K562 (cell line): ENCODE measurements at regions not wholly inside any gene's neighbourhood (a gene's known extent, or its start where the extent isn't known, plus 50 kb on each side); places are given as distances from the start of the nearest gene placed in this dataset.

Experiments used
- ATAC-seq: fragments of 200-7000 bp; cut with Tn5 transposase; 3 replicates; pipeline ENCODE4 v1.9.1; 2020; ENCODE audit warnings: moderate library complexity
- BruUV-seq: library from RNA; stranded (reverse); fragments of 400-500 nt; replicated peaks from 2 replicates; lab custom pipeline; 2021; lab: Mats Ljungman, UMichigan
- CTCF ChIA-PET: fragments of 300-600 bp; formaldehyde crosslinking; extraction: SDS; loops from one replicate; lab custom pipeline; 2021; ENCODE audit warnings: low intra/inter-chr PET ratio; lab: Yijun Ruan, JAX
- POLR2A ChIA-PET: fragments of 300-600, 350-650 bp; sonication (Branson Sonifier 250); formaldehyde crosslinking; extraction: SDS; loops from one replicate; lab custom pipeline; 2021; ENCODE audit warnings: antibody characterized with exemption, inconsistent platforms; lab: Yijun Ruan, JAX
- DNase-seq, 4 experiments: peaks; one replicate each; pipeline versions ENCODE4 v3.0.0 to v3.0.0-alpha.2; 2011 to 2018; ENCODE audit warnings: low spot score in 3 of 4, mixed read lengths in 3 of 4; ENCODE audit errors: extremely low read depth in 1 of 4
- FAIRE-seq: peaks from 2 replicates; lab custom pipeline; 2011; peaks lifted over from hg19 to GRCh38; lab: Jason Lieb, UNC
- H2AFZ ChIP-seq: 2 replicates; pipeline ENCODE4 v1.6.0; 2011; ENCODE audit warnings: low read depth, low read length, control low read depth, inconsistent platforms
- H3K27ac ChIP-seq: fragments of 200-600 bp; 3 replicates; pipeline ENCODE4 v1.8.0; 2011; ENCODE audit warnings: low read depth, mild to moderate bottlenecking, control low read depth, inconsistent platforms, low read length, moderate library complexity, mixed read lengths; ENCODE audit errors: extremely low read depth
- H3K27me3 ChIP-seq, 2 experiments: fragments of 300-600 bp in 1 of 2; 2 replicates in 1 of 2; 3 replicates in 1 of 2; pipeline versions ENCODE4 v1.6.0 to v1.8.0; 2011; ENCODE audit warnings: inconsistent platforms in 2 of 2, low read length in 2 of 2, mild to moderate bottlenecking in 1 of 2, mixed read lengths in 1 of 2, moderate library complexity in 1 of 2; ENCODE audit not compliant: control insufficient read depth in 2 of 2, insufficient read depth in 2 of 2
- H3K36me3 ChIP-seq: fragments of 300-600 bp; 3 replicates; pipeline ENCODE4 v1.8.0; 2011; ENCODE audit warnings: mild to moderate bottlenecking, low read length, inconsistent platforms; ENCODE audit not compliant: control insufficient read depth, insufficient read depth
- H3K4me1 ChIP-seq, 2 experiments: fragments of 200-600 bp in 1 of 2; replicated peaks in 1 of 2; 2 replicates in 1 of 2; 3 replicates in 1 of 2; pipeline versions ENCODE4 v1.5.1 to v1.8.0; 2011; ENCODE audit warnings: inconsistent platforms in 2 of 2, low read length in 2 of 2, mild to moderate bottlenecking in 1 of 2, mixed read lengths in 1 of 2, moderate library complexity in 1 of 2; ENCODE audit not compliant: control insufficient read depth in 2 of 2, insufficient read depth in 2 of 2
- H3K4me2 ChIP-seq: 2 replicates; pipeline ENCODE4 v1.6.1; 2011; ENCODE audit warnings: low read length, control low read depth, inconsistent platforms, mixed read lengths; ENCODE audit not compliant: insufficient read depth
- H3K4me3 ChIP-seq: fragments of 200-600 bp; sonication (generic), shearing (Covaris generic); 2 replicates; pipeline ENCODE4 v1.5.1; 2016; ENCODE audit warnings: control low read depth, inconsistent platforms
- H3K79me2 ChIP-seq: fragments of 200-600 bp; 3 replicates; pipeline ENCODE4 v1.8.0; 2011; ENCODE audit warnings: low read length, inconsistent platforms; ENCODE audit not compliant: control insufficient read depth, insufficient read depth
- H3K9ac ChIP-seq, 2 experiments: 2 replicates each; pipeline versions ENCODE4 v1.6.0 to v1.6.1; 2011; ENCODE audit warnings: low read depth in 2 of 2, low read length in 2 of 2, control low read depth in 1 of 2, inconsistent platforms in 1 of 2, mild to moderate bottlenecking in 1 of 2, mixed read lengths in 1 of 2; ENCODE audit not compliant: insufficient read depth in 1 of 2
- H3K9me1 ChIP-seq: one replicate; pipeline ENCODE4 v1.6.0; 2011; ENCODE audit warnings: inconsistent platforms, mild to moderate bottlenecking, low read length, moderate library complexity; ENCODE audit not compliant: control insufficient read depth, insufficient read depth
- H3K9me3 ChIP-seq: replicated peaks from 2 replicates; pipeline ENCODE4 v1.5.1; 2011; ENCODE audit warnings: low read depth, low read length, inconsistent platforms; ENCODE audit not compliant: control insufficient read depth, insufficient read depth
- H4K20me1 ChIP-seq: replicated peaks from 2 replicates; pipeline ENCODE4 v1.6.1; 2011; ENCODE audit warnings: low read length, inconsistent platforms, mixed read lengths; ENCODE audit not compliant: control insufficient read depth, insufficient read depth
- BRCA1 ChIP-seq, 2 experiments: fragments of 450-650 bp in 1 of 2; sonication (generic) in 1 of 2; formaldehyde crosslinking in 1 of 2; IDR thresholded peaks; 2 replicates each; pipeline versions ENCODE4 v1.5.0 to v1.6.1; 2017 to 2020; ENCODE audit warnings: mild to moderate bottlenecking in 1 of 2, missing genetic modification reagents in 1 of 2
- ETS2 ChIP-seq: IDR thresholded peaks from 2 replicates; pipeline ENCODE4 v1.6.1; 2016; ENCODE audit warnings: borderline replicate concordance, missing genetic modification characterization, mild to moderate bottlenecking, moderate library complexity, missing compliant biosample characterization; ENCODE audit not compliant: poor library complexity, severe bottlenecking
- FOXA1 ChIP-seq: fragments of 450-650 bp; IDR thresholded peaks from 2 replicates; pipeline ENCODE4 v1.6.1; 2016; ENCODE audit warnings: mild to moderate bottlenecking, borderline replicate concordance
- HCFC1 ChIP-seq: IDR thresholded peaks from 2 replicates; pipeline ENCODE4 v1.6.1; 2012; ENCODE audit warnings: low read depth, low read length, improper control_type of control experiment
- HDAC1 ChIP-seq, 2 experiments: fragments of 450-650 bp; IDR thresholded peaks; 2 replicates each; pipeline ENCODE4 v1.6.1; 2016 to 2017; ENCODE audit warnings: inconsistent platforms in 1 of 2, mild to moderate bottlenecking in 1 of 2, moderate library complexity in 1 of 2
- HMG20A ChIP-seq: fragments of 450-650 bp; formaldehyde crosslinking; conservative IDR thresholded peaks from 2 replicates; pipeline ENCODE4 v1.4.0; 2020; ENCODE audit warnings: mild to moderate bottlenecking, mixed read lengths
- POLR2B ChIP-seq: fragments of 450-650 bp; IDR thresholded peaks from 2 replicates; pipeline ENCODE4 v1.6.1; 2018; ENCODE audit warnings: low read depth; ENCODE audit not compliant: partially characterized antibody
- RAD21 ChIP-seq, 2 experiments: fragments of 250-450 bp in 1 of 2; fragments of 450-650 bp in 1 of 2; sonication (Bioruptor Pico) in 1 of 2; formaldehyde crosslinking in 1 of 2; IDR thresholded peaks in 1 of 2; conservative IDR thresholded peaks in 1 of 2; 2 replicates each; pipeline versions ENCODE4 v1.4.0 to v1.8.0; 2020 to 2022; ENCODE audit warnings: mild to moderate bottlenecking in 2 of 2, moderate library complexity in 1 of 2
- RREB1 ChIP-seq: fragments of 250-450 bp; sonication (Bioruptor Pico); IDR thresholded peaks from 2 replicates; pipeline ENCODE4 v1.4.0; 2020
- SMARCA5 ChIP-seq: fragments of 450-650 bp; IDR thresholded peaks from 2 replicates; pipeline ENCODE4 v1.6.1; 2016
- ZNF24 ChIP-seq: fragments of 450-650 bp; IDR thresholded peaks from 2 replicates; pipeline ENCODE4 v1.6.1; 2016
- ZNF551 ChIP-seq: fragments of 250-450 bp; sonication (Bioruptor Pico); IDR thresholded peaks from 2 replicates; pipeline ENCODE4 v1.5.0; 2021; ENCODE audit warnings: mild to moderate bottlenecking, moderate library complexity
- WGBS: fragments of 100-300 bp; shearing (Covaris generic); methylation state at CpG from one replicate; pipeline ENCODE4 v1.1.6; 2016; ENCODE audit warnings: low coverage, mixed read lengths; ENCODE audit not compliant: insufficient coverage; ENCODE audit errors: missing lambda C conversion rate; 5-methylcytosine and 5-hydroxymethylcytosine counted together
- in situ Hi-C: fragments of 300-500 bp; cut with MboI; formaldehyde crosslinking; loops from 4 replicates; pipeline ENCODE4 v1.15.0; 2018; ENCODE audit warnings: inconsistent platforms, mixed read lengths
- intact Hi-C: fragments of 100-400 bp; cut with micrococcal nuclease; formaldehyde crosslinking; loops from 2 replicates; pipeline ENCODE4 v1.14.2; 2022
- TF ChIP-seq, protein P1 (sequence below): sonication (generic); formaldehyde crosslinking; IDR thresholded peaks from 2 replicates; pipeline ENCODE4 v1.8.0; 2023; ENCODE audit warnings: mild to moderate bottlenecking, missing genetic modification reagents

- TF ChIP-seq FOXA1 (no peak), HCFC1 (no peak), ZNF551 (CRISPR knock-in tag) (no peak), HDAC1 (IDR thresholded peaks at IDR 0.05) (no peak), BRCA1 (IDR thresholded peaks at IDR 0.05) (no peak), BRCA1 (CRISPR knock-in tag; IDR thresholded peaks at IDR 0.05) (no peak), RAD21 (CRISPR knock-in tag; conservative IDR thresholded peaks at IDR 0.05 in 1 of 2, IDR thresholded peaks at IDR 0.05 in 1 of 2) (no peak), SMARCA5 (no peak)
- TF ChIP-seq, protein P1, sequence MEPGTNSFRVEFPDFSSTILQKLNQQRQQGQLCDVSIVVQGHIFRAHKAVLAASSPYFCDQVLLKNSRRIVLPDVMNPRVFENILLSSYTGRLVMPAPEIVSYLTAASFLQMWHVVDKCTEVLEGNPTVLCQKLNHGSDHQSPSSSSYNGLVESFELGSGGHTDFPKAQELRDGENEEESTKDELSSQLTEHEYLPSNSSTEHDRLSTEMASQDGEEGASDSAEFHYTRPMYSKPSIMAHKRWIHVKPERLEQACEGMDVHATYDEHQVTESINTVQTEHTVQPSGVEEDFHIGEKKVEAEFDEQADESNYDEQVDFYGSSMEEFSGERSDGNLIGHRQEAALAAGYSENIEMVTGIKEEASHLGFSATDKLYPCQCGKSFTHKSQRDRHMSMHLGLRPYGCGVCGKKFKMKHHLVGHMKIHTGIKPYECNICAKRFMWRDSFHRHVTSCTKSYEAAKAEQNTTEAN (CRISPR knock-in tag) = no peak
These were observed 294.0 kb upstream of the ADGRL2 start (continued) for GRCh38 chr1:81506699-81507098.

DNA sequence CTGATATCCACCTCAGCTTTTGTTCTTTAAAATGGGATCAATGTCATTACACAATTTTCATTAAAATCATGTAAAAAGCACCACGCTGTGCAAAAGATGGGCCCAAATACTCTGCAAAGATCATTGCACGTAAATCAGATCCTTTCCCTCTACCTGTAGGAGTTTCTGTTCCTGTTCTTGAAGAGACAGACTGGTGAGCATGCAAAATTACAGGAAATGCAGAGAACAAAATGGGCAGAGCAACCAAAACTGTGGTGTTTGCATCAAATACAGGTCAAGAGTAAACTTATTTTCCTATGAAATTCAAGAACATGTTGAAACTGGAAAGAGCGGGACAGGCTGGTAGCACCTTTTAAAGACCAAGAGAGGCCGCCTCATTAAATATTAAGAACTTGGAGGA lies 294.9 kb upstream of the ADGRL2 start:
- Histone ChIP-seq H3K9ac (no peak overlapping the region), H3K27me3 (no peaks in the 10 kb centered on the region), H3K36me3 (no peaks in the 10 kb centered on the region), H3K4me1 (no peaks in the 10 kb centered on the region), H3K9me1 (no peaks in the 10 kb centered on the region), H4K20me1 (no peaks in the 10 kb centered on the region), H3K4me3 (no peak overlapping the region), H3K4me2 (no peak overlapping the region), H3K9me3 (no peaks in the 10 kb centered on the region), H2AFZ (no peak overlapping the region), H3K27ac (no peak overlapping the region), H3K79me2 (no peaks in the 10 kb centered on the region)
- intact Hi-C loops (no loop called here), in situ Hi-C loops (no loop called here)
- POLR2A ChIA-PET = no interaction called here
- FAIRE-seq (no peak), DNase-seq (no peak), ATAC-seq (no peak)
- WGBS = 0% methylated on average over 4 of the region's 4 CpGs
- CTCF ChIA-PET = no interaction called here
- TF ChIP-seq POLR2B (no peak), HMG20A (CRISPR knock-in tag) (no peak), RREB1 (no peak), ETS2 (no peak), ZNF24 (no peak)
- no TSS peak for BruUV-seq
